ENCODE measurements at regions not wholly inside any gene's neighbourhood (a gene's known extent, or its start where the extent isn't known, plus 50 kb on each side); places are given as distances from the start of the nearest gene placed in this dataset.

DNA sequence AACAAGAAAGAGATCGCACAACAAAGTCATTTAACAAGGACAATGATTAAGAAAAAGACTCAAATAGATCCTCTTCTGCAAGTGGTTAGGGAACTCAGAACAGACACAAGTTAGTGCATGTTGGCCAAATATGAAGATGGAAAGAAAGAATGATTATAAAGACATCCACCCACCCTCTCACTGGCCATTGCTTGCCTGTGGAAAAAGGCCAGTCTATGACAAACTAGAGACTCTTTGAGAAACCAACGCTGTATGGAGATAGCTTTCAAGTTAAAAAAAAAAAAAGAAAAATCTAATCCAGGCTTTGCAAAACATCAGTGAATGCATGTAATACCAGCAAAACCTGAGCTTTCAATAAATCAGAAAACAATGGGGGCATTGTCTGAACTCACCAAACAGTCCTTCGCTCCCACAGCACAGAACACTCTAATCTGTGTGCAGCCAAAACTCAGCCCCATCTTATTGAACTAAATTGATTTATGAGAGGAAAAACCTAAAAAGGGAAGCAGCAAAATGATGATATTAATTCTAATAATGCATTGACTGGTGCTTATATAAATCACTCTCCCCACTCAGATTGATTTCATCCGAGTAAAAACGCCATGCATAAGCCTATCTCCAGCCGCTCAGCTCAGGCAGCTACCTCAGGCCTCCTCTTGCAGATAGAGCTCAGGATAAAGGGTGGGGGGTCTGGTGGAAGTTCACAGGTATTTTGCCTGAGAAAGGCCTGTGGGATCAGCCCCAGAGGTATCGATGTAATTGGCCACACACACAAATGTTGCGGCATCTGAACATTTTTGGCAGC lies 547.1 kb downstream of the CCDC171 start:
- no peak for DNase-seq

DNA sequence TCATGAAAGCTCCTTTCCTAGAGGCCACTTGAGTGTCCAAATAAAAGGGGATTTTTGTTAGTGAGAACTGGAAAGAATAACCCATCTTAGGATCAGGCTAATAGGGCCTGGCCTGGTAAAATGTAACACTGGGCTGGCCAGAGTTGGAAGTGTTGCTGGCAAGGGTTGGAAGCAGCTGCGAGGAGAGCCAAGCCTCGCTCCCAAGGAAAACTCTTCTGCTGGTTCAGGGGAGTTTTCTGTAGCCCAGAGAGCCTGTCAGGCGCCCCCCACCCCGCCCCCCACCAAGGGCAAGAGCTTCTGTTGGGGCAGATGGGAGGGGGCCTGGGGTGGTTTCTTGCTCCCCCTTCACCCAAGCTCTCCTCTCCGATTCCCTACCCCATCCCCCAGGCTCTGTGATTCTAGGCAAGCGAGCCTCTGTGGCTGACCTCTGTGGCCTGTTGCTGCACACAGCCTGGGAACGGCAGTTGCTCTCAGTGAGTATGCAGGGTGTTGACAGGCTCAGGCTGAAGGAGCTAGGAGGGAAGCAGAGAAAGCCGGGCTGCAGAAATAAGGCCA lies 547.8 kb downstream of the CCDC171 start:
- DNase-seq: no peak

DNA sequence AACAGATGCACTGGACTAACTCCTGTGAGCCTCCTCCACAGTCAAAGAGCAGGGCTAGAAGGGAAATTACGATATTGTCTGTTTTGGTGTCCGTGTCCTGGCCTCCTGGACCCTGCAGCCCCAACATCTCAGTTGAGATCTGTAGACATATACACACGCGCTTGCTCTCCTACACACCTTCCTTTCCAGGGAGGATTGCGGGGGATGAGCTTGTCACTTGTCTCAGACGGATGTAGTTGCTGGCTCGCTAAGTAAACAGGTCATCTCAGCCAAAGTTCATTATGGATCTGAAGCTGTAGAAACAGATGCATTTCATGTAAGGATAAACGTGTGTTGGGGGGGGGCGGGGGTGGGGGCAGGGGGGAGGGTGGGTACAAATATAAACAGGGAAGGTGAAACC lies 549.3 kb downstream of the CCDC171 start:
- DNase-seq: no peak

DNA sequence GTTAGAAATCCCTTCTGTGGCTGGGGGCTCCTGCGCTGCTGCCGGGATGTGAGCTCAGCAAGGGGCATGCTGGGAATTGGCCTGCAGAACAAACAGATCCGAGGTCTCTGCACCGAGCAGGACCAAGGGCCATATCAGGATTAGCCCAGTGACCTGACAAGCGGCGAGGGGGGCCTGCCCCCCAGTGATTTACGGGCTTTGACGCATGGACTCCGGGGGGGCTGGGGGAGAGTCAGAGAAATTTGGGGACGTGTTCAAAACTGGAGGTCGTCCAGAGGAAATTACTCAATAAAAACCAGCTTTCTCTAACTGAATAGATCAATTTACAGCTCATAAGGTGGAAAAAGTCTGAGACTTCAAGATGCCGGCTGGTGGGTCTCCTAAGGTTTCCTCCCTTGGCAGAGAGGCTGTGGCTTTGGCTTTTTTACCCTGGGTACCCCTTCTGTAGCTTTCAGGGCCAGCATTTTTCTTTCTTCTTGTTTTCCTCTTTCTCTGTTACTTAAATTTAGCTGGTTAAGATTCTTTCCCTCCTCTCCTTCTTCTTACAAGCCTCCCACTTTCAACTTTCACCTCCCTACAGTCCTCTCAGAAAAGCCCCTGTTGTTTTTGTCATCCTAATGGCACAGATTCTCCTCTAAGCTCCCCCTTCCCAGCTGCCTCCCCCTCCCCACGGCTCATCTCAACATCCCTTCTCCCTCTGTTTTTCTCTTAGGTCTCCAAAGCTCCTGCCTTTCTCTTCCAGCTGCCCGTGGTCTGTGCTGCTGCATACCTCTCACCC lies 551.0 kb downstream of the CCDC171 start:
- no peak for DNase-seq

DNA sequence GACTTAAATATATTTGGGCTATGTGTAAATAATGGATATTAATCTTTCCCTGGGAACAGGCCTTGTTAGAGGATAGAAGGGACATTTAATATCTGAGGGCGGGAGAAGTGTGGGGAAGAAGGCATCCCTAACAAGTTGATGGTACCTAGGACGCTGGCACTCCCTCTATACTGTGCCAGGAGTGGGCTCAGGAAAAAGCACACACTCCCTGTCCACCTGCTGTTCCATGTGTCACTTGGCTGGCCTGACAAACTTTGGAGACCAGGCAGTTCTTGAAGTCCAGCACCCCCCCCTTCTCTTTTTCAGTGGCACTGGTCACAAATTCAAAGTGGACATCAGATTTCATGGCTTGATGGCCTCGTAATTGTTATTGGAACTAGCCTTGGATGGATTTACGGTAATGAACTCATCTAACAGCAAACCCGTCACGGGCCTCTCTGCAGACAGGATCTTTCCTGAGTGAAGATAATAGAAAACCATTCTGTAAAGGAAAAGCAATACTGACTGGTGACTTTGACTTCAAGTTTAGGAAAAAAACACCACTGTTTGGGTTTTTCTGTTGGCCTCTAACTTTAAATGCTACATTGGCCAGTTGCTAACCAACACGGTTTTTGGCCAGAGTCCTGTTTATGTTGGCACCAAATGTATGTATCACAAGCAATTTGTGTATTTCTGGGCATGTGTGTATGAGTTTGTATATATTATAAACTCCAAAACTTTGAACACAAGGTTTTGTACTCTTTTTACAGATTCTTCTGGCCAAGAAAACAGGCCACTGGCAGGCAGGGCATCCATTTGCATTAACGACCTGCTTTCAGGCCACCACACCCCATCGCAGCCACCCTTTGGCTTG lies 552.6 kb downstream of the CCDC171 start:
- DNase-seq: no peak

DNA sequence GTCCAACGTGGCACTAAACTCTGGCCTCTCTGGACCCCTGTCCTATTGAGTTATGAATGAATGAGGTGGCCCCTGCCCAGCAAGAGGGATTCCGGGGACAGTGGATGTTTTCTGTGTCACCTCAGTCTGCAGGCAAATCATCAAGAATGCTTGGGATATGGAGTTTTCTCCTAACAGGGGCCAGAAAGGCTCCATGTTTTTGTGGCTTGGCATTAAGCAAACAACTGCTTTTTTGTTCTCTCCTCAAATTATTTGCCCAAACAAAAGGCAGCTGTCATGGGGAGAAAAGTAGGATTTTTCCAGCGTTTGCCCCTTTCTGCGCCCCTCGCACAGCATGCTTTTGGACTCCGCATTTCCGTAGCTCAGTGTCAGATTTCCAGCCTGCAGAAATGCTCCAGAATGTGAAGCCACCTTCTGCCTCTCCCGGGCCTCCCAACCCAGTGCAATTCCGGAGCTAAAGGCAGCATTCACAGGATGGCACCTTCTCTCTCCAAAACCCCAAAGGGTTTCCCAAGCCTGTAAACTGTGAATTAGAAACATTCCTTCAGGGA lies 553.3 kb downstream of the CCDC171 start:
- DNase-seq: no peak

DNA sequence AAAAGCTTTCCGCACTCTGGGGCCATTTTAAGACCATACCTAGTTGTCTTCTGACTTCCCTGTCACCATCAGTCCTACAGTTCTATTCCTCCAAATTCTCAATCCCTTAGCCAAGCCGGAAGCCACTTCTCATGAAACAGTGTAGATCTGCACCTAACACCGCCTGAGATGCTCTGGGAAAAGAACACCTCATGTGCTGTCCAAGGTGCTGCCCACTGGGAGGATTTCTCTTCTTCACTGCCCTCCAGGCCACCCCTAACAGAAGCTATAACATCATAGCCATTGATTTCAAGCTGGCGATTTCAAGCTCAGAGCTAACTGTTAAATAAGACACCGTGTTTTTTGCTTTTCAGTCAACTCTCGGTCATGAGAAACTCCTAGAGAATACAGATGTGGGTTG lies 559.3 kb downstream of the CCDC171 start:
- no peak for DNase-seq

DNA sequence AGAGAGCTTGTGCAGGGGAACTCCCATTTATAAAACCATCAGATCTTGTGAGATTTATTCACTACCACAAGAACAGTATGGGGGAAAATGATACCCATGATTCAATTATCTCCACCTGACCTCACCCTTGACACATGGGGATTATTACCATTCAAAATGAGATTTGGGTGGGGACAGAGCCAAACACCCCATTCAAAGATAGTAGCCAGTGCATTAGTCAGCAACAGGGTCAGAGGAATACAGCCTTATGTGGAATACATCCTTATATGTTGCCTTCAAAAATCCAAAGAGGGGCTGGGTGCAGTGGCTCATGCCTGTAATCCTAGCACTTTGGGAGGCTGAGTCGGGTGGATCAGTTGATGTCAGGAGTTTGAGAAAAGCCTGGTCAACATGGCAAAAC lies 563.2 kb downstream of the CCDC171 start:
- DNase-seq: no peak

DNA sequence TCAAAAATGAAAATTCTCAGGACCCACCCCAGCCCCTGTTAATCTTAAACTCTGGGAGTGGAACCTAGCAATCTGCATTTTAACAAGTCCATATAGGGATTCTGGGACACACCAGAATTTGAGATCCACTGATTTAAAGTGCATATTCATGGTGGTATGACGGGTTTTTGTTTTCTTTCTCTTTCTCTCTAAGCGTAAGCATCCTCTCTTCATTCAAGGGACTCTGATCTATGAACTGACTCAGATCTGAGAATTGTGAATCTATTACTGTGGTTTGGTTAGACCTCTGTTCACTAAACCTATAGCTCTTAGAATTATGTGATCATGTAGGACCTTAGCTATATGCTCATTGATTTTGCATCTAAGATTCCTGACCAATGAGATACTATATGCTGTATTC lies 565.2 kb downstream of the CCDC171 start:
- DNase-seq: no peak

DNA sequence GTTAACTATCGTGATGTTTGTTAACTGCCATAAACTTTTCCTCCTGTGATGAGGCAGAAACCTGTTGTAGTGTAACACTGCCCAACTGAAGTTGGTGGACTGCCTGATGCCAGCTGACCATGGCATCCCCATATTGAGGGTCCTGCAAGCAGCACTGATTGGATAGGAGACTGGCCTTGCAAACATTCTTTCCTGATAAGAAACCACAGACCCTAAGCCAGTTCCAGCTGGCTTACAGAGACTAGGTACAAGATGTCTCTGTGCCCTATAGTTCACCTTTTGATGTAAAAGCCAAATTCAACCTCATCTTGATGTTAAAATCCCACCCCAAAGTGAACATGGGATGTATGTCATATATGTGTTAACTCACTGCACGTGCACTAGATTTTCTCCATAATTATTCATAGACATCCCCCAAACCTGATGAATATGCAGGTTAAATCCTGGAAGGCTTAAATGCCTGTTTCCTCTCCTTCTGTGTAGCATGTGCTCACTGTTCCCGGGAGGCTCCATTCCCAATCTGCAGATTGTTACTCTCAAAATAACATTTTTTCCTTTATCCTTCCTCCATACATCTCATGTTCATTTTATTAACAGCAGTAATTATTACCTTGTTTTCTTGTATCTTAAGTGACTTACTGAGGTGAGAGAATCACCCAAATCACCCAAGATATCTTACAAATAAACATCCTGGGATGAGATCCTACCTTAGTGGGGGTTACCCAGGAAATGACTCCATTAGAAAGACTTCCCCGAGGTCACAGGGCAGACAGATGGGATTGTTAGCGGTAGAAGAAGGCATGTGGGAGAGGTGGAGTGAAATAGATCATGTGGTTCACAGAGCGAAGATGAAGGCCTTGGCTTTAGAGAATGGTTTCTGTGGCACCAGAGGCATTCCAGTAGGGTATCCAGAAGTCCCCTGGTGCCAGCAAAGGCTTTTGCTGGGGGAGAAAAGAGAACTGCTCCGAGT lies 566.7 kb downstream of the CCDC171 start:
- no peak for DNase-seq

DNA sequence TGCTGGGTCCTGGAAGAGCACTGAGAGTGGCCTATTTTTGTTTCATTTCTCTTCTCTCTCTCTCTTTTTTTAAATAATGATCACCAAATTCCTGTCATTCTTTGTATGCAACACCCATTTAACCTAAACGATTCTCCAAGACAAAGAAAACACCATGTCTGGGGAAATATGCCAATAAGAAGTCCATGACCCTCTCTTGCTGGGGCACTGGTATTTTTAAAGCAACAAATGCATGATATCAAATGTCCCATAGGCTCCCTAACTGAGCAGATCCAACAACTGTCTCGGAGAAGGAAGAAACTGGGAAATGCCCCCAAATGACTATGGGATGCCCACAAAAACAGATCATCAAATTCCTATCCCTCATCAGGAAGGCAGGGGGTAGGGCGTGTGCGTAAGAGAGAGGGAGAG lies 567.4 kb downstream of the CCDC171 start:
- no peak for DNase-seq

DNA sequence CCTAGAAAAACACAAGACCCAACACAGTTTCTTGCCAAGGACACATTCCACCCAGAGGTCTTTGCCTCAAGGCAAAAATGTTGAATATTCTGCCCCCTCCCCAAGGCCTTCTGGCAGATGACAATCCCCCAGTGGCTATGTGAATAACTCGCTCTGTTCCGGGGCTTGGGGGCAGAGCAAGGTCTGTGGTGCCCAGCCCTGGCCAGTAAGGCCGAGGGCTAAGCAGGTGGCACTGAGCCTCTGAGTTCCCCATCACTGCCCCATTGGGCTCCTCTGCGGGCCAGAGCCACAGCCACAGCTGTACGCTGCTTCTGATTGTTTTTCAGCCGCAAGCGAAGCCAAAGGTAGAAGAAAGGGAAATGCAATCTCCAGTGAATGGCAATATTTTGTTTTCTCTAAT lies 567.9 kb downstream of the CCDC171 start:
- no peak for DNase-seq

DNA sequence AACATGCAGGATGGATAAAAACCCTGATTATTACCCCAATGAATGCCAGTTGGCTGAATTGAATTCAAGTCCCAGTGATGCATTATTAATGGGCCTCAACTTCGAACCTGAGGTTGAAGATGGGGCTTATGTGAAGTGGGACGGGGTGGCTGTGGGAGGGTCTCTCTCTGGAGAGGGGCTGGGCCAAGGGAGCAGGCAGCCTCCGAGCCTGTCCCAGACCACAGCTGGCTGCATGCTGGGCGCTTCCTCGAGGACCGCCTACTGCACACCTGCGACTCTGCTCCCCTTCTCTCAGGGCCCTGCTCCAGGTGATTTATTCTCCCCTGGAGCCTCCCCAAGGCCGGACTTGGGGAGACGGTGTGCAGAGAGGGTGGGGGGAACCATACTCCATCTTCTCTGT lies 568.3 kb downstream of the CCDC171 start:
- DNase-seq: no peak

DNA sequence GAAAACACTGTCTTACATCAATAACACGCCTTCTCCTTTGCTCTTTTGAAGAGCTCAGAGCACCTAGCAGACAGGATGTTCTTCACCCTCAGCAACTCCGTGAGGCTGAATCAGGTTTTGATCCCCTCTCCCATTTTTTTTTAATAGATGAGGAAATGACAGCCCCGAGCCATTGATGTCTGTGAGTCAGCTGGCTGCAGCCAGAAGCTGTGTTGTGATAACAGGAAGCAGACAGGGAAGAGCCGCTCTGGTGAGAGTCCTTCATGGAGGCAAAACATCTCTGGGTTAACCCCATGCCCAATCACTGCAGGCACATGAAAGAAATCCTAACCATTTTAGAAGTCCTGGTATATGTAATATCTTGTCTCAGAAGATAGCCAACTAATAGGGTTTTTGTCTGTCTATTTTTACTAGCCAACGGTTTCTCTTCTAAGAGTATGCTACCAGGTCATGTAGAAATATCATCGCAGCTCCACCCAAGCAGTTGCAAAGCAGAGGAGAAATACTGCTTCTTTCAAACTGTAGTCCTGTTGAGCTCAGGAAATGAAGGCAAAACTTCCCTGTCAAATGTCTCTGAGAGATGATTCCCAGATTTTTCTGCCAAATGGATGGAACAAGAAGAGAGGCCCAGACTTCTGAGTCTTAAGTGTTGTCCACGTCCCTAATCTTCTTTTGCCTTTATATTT lies 568.9 kb downstream of the CCDC171 start:
- DNase-seq: no peak

DNA sequence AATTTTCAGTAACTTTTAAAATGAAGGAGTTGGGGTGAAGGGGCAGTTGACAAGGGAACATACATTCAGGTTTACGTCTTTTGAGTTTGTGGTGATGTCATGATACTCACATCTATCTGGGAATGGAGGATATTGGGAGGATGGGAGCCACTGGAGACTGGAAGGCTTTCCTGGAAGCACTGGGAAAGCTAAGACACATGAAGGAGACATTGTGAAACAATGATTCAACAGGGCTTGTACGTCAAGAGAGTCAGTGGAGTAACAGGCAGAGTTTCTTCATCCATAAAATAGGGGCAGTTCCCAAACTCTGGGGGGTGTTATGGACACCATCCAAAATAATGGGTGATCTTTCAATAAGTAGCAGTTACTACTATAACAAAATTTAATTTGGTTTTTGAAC lies 572.8 kb downstream of the CCDC171 start:
- no peak for DNase-seq

DNA sequence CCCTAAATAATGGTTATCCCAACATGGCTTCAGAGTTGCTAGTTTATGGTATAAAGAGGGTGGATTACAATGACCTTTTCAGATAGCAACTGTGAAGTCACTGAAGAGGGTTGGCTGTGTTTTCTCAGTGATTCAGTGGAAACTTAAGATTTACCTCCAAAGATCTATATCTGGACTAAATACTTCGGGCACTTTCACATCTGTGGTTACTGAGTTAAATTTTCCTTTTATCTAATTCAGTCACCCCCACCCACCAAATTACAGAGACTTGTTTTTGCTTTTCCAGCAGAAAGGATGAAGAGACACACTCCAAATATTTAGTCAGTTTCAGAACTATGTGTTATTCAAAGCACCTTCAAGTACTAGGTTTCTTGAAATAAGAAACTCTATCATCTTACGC lies 573.2 kb downstream of the CCDC171 start:
- DNase-seq: no peak

DNA sequence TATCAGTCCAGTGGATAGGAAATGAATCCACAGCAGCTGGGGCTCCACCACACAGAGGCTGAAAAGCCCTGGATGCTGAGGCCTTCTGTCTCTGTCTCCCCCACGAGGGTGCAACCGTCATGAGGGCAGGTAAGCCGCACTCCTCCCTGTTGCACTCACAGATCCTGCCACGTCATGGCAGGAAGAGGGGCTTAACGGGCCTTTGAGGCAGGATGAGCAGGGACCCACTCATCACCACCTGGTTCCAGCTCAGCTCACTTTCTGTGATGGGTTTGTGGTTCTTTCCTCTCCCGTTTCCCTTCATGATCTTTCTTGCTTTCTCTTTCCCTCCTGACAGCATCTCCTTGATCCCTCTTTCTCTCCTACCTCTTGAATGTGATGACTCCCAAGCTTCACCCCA lies 575.2 kb downstream of the CCDC171 start:
- no peak for DNase-seq

DNA sequence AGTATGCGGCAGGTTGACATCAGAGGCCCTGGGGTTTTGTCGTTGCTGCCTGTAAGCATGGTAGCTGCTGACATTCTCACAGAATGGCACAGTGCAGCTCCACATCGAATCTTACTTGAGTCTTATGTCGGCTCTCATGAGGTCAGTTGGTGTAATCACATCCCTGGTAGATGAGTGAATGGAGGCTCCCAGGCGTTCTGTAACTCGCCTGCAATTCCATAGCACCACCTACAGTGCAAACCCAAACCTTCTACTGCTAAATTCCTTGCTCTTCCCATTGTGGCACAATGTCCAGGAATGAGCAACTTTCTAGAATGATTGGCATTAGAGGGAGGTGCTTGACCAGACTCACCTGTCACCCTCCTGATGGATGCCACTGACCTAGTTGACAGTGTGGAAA lies 578.4 kb downstream of the CCDC171 start:
- DNase-seq: no peak

DNA sequence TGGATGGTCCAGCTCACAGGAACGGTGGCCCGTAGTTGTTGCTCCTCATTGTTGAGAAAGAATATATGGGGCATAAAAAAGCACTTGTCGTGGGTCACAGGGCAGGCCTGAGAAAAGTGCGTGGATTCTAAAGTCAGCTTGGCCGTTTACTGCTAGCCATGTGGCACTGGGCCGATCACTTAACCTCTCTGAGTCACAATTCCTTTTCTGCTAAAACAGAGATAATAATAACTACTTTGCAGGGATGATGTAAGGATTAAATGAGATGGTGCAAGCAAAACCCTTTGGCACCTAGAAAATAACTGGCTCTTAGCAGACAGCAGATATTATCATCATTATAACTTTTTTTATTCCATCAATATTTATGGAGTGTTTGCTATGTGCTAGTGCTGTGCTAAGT lies 579.7 kb downstream of the CCDC171 start:
- DNase-seq: no peak

DNA sequence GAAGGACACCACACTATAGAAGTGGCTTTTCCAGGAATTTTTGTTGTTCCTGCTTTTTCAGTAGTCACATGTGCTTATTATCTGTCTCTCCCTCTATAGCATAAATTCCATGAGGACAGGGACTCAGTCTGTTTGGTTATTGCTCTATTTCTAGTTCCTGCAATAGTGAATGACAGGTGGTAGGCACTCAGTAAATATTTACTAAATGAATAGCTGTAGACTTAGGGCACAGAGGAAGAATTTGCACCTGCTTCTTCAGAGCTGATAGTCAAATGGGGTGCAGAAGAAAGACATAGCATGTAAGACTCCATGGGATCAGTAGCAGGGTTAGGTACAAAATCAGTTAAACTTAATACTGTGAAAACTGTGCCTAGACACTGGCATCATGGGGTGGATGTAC lies 580.2 kb downstream of the CCDC171 start:
- DNase-seq: no peak
